LNCaP clone FGC (cell line): ENCODE measurements at regions not wholly inside any gene's neighbourhood (a gene's known extent, or its start where the extent isn't known, plus 50 kb on each side); places are given as distances from the start of the nearest gene placed in this dataset.
A peak's percentile ranks its signal among the peaks of the same experiment; 100 is the strongest.

Experiments used
- DNase-seq: peaks from one replicate; pipeline ENCODE4 v3.0.0-alpha.2; 2011; ENCODE audit warnings: low read depth
- H3K4me3 ChIP-seq: 2 replicates; pipeline ENCODE4 v1.5.1; 2011; ENCODE audit warnings: mild to moderate bottlenecking, low read depth, low read length, control low read depth
- CTCF ChIP-seq: IDR thresholded peaks from 2 replicates; pipeline ENCODE4 v1.5.1; 2012; ENCODE audit warnings: mild to moderate bottlenecking; ENCODE audit not compliant: control insufficient read depth, insufficient read depth; ENCODE audit errors: extremely low read depth

DNA sequence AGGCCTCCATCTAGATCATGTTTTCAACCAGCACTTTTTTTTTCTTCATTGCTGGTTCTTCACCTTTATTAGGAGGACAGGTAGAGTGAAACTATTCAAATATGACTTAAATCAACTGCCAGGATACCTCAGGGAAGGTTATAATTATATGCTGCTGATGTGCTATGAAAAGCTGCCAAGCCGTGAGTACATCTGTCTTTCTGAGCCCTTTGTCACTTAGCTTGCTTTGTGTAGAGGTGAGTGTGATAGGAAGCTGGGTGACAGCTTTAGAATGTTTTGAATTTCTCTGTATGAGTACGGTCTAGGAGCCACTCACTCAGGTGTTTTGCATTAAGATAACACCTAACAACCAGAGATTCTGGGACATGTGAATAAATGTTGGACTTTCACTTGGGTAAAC is 365.2 kb downstream of the OTUD1 start:
- DNase-seq = no peak
- no peak for TF ChIP-seq CTCF
- H3K4me3 ChIP-seq = no peak overlapping the region

GRCh38 chr10:23813687-23814086 is 374.8 kb downstream of the OTUD1 start:
- TF ChIP-seq CTCF = no peak
- no peak overlapping the region for H3K4me3 ChIP-seq
- DNase-seq = no peak

DNA sequence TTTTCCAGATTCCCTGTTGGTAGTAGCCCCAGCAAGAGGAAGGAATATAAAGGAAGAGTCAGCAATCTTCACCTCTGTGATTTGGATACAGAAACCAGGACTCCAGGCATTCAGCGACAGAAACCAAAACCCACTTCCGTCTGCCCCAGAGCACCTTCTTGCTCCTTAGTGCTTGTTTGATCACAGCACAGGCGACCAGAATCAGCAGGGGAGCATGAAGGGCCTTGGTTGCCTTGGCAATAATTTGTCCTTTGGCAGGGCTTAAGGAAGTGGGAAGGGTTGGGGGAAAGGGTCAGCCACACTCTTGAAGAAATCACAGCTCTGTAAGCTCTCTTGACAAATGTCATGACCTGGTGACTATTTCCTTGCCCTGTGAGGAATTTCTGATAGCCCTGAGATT is 379.6 kb downstream of the OTUD1 start:
- no peak overlapping the region for H3K4me3 ChIP-seq
- no peak for DNase-seq
- TF ChIP-seq CTCF = no peak

DNA sequence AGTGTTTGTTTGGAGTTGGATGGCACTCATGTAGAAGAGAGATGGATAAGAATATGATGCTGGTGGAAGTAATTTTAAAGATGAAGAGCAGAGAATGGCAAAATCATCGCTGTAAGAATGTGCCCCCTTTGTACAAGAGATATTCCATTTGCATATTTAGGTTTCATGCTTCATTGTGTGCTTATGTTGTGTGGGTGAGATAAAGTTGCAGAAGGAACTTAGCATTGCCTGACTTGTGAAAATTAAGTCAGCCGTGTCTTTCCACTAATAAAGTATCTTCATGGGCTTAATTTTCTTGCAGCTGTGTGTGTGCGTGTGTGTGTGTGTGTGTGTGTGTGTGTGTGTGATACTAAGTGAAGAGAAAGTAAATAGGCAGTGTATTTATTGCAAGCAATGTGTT is 381.9 kb downstream of the OTUD1 start:
- no peak for DNase-seq
- TF ChIP-seq CTCF = no peak
- no peak overlapping the region for H3K4me3 ChIP-seq

- no peak overlapping the region for H3K4me3 ChIP-seq
- no peak for TF ChIP-seq CTCF
- DNase-seq = no peak
Measured at GRCh38 chr10:23824822-23825221, 384.1 kb upstream of the KIAA1217 start.

GRCh38 chr10:23826421-23826820 is 382.5 kb upstream of the KIAA1217 start:
- no peak overlapping the region for H3K4me3 ChIP-seq
- no peak for TF ChIP-seq CTCF
- peak; percentile 68 for DNase-seq

DNA sequence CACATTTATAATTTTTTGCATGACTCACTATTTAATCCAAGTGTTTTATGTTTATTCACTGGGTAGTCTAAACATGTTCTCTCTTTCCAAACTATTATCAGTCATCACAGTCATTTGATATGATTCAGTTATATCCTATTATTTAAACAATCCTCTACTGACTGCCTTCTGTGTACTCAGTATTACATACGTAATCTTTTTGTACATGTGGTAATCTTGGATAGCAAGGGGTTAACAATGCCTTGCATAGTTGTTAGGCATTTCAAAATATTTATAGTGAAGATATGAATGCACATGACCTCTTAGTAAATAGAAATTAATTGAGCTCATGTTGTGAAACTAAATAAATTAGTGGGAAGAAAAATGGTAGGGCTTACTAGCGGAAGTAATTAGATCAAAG is 379.4 kb upstream of the KIAA1217 start:
- no peak overlapping the region for H3K4me3 ChIP-seq
- peak; percentile 74 for DNase-seq
- TF ChIP-seq CTCF = no peak
